A549 (cell line): ENCODE measurements at regions not wholly inside any gene's neighbourhood (a gene's known extent, or its start where the extent isn't known, plus 50 kb on each side); places are given as distances from the start of the nearest gene placed in this dataset.
"Not testable (repeated sequence)": the region's sequence is repeated elsewhere in the genome, so short reads cannot be mapped to it uniquely, and the experiment has no call there.

Experiments
- ATAC-seq, 2 experiments: fragments of 200-7000 bp in 1 of 2; fragments of >200 bp in 1 of 2; cut with Nextera tagmentation in 1 of 2; cut with Tn5 transposase in 1 of 2; 3 replicates each; pipeline versions ENCODE4 v1.8.0 to v1.9.1; 2018 to 2020; ENCODE audit warnings: mild to moderate bottlenecking in 1 of 2, moderate library complexity in 1 of 2
- CTCF ChIA-PET: fragments of 300-600 bp; sonication (Branson Sonifier 250); formaldehyde crosslinking; extraction: SDS; loops from one replicate; lab custom pipeline; 2021; ENCODE audit warnings: antibody characterized with exemption, inconsistent platforms; lab: Yijun Ruan, JAX
- POLR2A ChIA-PET: fragments of 350-600 bp; formaldehyde crosslinking; extraction: SDS; loops from one replicate; lab custom pipeline; 2021; ENCODE audit warnings: antibody characterized with exemption, inconsistent platforms; lab: Yijun Ruan, JAX
- DNase-seq, 2 experiments: peaks; one replicate each; pipeline versions ENCODE4 v3.0.0 to v3.0.0-alpha.2; 2011 to 2016; ENCODE audit warnings: low read depth in 1 of 2, low spot score in 1 of 2
- FAIRE-seq: peaks from 2 replicates; lab custom pipeline; 2011; peaks lifted over from hg19 to GRCh38; lab: Jason Lieb, UNC
- H3K27ac ChIP-seq, 2 experiments: fragments of >200 bp; sonication (Bioruptor Twin); formaldehyde crosslinking; 3 replicates each; pipeline ENCODE4 v1.5.1; 2016 to 2017
- H3K4me1 ChIP-seq: fragments of >200 bp; sonication (Bioruptor Twin); formaldehyde crosslinking; 3 replicates; pipeline ENCODE4 v1.6.1; 2016
- H3K4me2 ChIP-seq: fragments of >200 bp; sonication (Bioruptor Twin); formaldehyde crosslinking; 3 replicates; pipeline ENCODE4 v1.6.1; 2016
- H3K4me3 ChIP-seq: fragments of >200 bp; sonication (Bioruptor Twin); formaldehyde crosslinking; 3 replicates; pipeline ENCODE4 v1.5.1; 2016
- H3K9me3 ChIP-seq: fragments of >200 bp; sonication (Bioruptor Twin); formaldehyde crosslinking; 3 replicates; pipeline ENCODE4 v1.6.1; 2016
- CBX8 ChIP-seq: fragments of 200-600 bp; sonication (generic); IDR thresholded peaks from 2 replicates; pipeline ENCODE4 v1.6.1; 2016
- CHD4 ChIP-seq: fragments of 200-600 bp; sonication (generic); IDR thresholded peaks from 2 replicates; pipeline ENCODE4 v1.6.1; 2016; ENCODE audit warnings: antibody characterized with exemption, mild to moderate bottlenecking, borderline replicate concordance
- FOSL2 ChIP-seq, 2 experiments: fragments of 450-650 bp in 1 of 2; fragments of >200 bp in 1 of 2; sonication (Bioruptor Twin) in 1 of 2; formaldehyde crosslinking; IDR thresholded peaks; 2 replicates each; pipeline versions ENCODE4 v1.5.0 to v1.6.1; 2016 to 2020; ENCODE audit warnings: mild to moderate bottlenecking in 1 of 2, moderate library complexity in 1 of 2
- HDAC2 ChIP-seq: fragments of 200-600 bp; sonication (generic); IDR thresholded peaks from 2 replicates; pipeline ENCODE4 v1.6.1; 2016
- HOXB13 ChIP-seq: fragments of 250-450 bp; sonication (Bioruptor Pico); IDR thresholded peaks from 2 replicates; pipeline ENCODE4 v1.5.0; 2020; ENCODE audit warnings: low read depth, mild to moderate bottlenecking, moderate library complexity
- KDM5A ChIP-seq: fragments of 200-600 bp; sonication (generic); IDR thresholded peaks from 2 replicates; pipeline ENCODE4 v1.6.1; 2016; ENCODE audit warnings: antibody characterized with exemption, mild to moderate bottlenecking
- MYC ChIP-seq: IDR thresholded peaks from 2 replicates; pipeline ENCODE4 v1.6.1; 2012; ENCODE audit warnings: mild to moderate bottlenecking, inconsistent platforms, low read length, improper control_type of control experiment, borderline replicate concordance
- NPAS2 ChIP-seq: fragments of 250-450 bp; sonication (Bioruptor Pico); IDR thresholded peaks from 2 replicates; pipeline ENCODE4 v1.8.0; 2022; ENCODE audit warnings: mild to moderate bottlenecking, moderate library complexity, borderline replicate concordance
- POLR2A ChIP-seq: IDR thresholded peaks from 2 replicates; pipeline ENCODE4 v1.6.1; 2012; ENCODE audit warnings: mild to moderate bottlenecking, low read length
- POLR2AphosphoS2 ChIP-seq: conservative IDR thresholded peaks from 2 replicates; pipeline ENCODE4 v1.6.1; 2012; ENCODE audit warnings: low read length, improper control_type of control experiment, inconsistent platforms
- RAD21 ChIP-seq, 2 experiments: fragments of >200 bp in 1 of 2; sonication (Bioruptor Twin) in 1 of 2; formaldehyde crosslinking in 1 of 2; IDR thresholded peaks in 1 of 2; conservative IDR thresholded peaks in 1 of 2; 2 replicates in 1 of 2; 3 replicates in 1 of 2; pipeline ENCODE4 v1.6.1; 2012 to 2018; ENCODE audit warnings: inconsistent platforms in 1 of 2
- RARB ChIP-seq: fragments of 250-450 bp; sonication (Bioruptor Pico); IDR thresholded peaks from 2 replicates; pipeline ENCODE4 v1.8.0; 2021; ENCODE audit warnings: mild to moderate bottlenecking, moderate library complexity
- RNF2 ChIP-seq: fragments of 200-600 bp; sonication (generic); IDR thresholded peaks from 2 replicates; pipeline ENCODE4 v1.6.1; 2016; ENCODE audit warnings: low read depth, mild to moderate bottlenecking, antibody characterized with exemption, moderate library complexity, borderline replicate concordance
- SMC3 ChIP-seq: fragments of >200 bp; sonication (Bioruptor Twin); formaldehyde crosslinking; IDR thresholded peaks from 3 replicates; pipeline ENCODE4 v1.6.1; 2018; ENCODE audit warnings: inconsistent platforms
- ZC3H11A ChIP-seq: fragments of 450-650 bp; IDR thresholded peaks from 2 replicates; pipeline ENCODE4 v1.6.1; 2014; ENCODE audit warnings: antibody characterized with exemption, mild to moderate bottlenecking
- ZFP36 ChIP-seq: fragments of 450-650 bp; IDR thresholded peaks from 2 replicates; pipeline ENCODE4 v1.6.1; 2014; ENCODE audit warnings: borderline replicate concordance; ENCODE audit not compliant: partially characterized antibody
- WGBS: methylation state at CpG from one replicate; pipeline ENCODE4 v1.1.6; 2017; ENCODE audit errors: missing lambda C conversion rate; 5-methylcytosine and 5-hydroxymethylcytosine counted together
- TF ChIP-seq, protein P1 (sequence below): IDR thresholded peaks from 2 replicates; pipeline ENCODE4 v1.6.1; 2012; ENCODE audit warnings: low read depth, borderline replicate concordance
- TF ChIP-seq, protein P2 (sequence below): fragments of >200 bp; sonication (Bioruptor Twin); formaldehyde crosslinking; IDR thresholded peaks from 2 replicates; pipeline ENCODE4 v1.6.1; 2016

DNA sequence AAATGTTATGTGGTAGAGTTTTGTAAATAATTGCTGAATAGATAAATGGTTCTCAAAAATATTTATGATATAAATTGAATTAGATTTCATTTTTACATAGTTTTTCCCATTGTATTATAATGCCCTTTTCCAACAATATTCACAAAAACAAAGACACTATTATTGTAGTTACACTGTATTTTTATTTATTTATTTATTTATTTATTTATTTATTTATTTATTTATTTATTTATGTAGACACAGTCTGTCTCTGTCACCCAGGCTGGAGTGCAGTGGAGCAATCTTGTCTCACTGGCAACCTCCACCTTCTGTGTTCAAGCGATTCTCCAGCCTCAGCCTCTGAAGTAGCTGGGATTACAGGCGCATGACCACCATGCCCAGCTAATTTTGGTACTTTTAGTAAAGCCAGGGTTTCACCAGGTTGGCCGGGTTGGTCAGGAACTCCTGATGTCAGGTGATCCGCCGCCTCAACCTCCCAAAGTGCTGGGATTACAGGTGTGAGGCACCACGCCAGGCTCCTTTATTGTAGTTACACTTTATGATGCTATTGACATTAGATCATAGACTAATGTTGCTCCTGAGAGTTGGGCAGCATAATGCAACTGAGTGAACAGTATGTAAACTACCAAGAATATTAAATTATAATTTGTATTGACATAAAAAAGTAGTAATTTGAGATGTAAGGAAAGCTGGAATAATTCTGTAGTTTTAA is 1430.0 kb upstream of the PRMT6 start:
- CTCF ChIA-PET, result no interaction called here
- FAIRE-seq, result no peak
- Histone ChIP-seq H3K4me1 (no peaks in the 10 kb centered on the region), H3K4me3 (no peak overlapping the region), H3K9me3 (no peaks in the 10 kb centered on the region), H3K27ac (no peak overlapping the region), H3K4me2 (no peak overlapping the region)
- TF ChIP-seq RNF2 (no peak), ZC3H11A (peak; percentile 63)
- 16% methylated on average over 6 of the region's 6 CpGs for WGBS
- DNase-seq, result no peak
- no peak for ATAC-seq
- POLR2A ChIA-PET, result no interaction called here

DNA sequence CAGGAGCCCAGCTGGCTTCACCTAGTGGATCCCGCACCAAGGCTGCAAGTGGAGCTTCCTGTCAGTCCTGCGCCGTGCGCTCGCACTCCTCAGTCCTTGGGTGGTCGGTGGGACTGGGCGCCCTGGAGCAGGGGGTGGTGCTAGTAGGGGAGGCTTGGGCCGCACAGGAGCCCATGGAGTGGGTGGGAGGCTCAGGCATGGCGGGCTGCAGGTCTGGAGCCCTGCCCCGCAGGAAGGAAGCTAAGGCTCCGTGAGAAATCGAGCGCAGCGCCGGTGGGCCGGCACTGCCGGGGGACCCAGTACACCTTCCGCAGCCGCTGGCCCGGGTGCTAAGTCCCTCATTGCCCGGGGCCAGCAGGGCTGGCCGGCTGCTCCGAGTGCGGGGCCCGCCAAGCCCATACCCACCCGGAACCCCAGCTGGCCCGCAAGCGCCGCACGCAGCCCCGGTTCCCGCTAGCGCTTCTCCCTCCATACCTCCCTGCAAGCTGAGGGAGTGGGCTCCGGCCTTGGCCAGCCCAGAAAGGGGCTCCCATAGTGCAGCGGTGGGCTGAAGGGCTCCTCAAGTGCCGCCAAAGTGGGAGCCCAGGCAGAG is 1425.2 kb upstream of the PRMT6 start:
- DNase-seq, H3K4me1 ChIP-seq, POLR2A ChIA-PET, ATAC-seq, FAIRE-seq, H3K4me2 ChIP-seq, H3K9me3 ChIP-seq, H3K4me3 ChIP-seq, CTCF ChIA-PET, H3K27ac ChIP-seq: not testable (repeated sequence)
- no CpG with 5 or more reads among the region's 36 CpGs for WGBS

DNA sequence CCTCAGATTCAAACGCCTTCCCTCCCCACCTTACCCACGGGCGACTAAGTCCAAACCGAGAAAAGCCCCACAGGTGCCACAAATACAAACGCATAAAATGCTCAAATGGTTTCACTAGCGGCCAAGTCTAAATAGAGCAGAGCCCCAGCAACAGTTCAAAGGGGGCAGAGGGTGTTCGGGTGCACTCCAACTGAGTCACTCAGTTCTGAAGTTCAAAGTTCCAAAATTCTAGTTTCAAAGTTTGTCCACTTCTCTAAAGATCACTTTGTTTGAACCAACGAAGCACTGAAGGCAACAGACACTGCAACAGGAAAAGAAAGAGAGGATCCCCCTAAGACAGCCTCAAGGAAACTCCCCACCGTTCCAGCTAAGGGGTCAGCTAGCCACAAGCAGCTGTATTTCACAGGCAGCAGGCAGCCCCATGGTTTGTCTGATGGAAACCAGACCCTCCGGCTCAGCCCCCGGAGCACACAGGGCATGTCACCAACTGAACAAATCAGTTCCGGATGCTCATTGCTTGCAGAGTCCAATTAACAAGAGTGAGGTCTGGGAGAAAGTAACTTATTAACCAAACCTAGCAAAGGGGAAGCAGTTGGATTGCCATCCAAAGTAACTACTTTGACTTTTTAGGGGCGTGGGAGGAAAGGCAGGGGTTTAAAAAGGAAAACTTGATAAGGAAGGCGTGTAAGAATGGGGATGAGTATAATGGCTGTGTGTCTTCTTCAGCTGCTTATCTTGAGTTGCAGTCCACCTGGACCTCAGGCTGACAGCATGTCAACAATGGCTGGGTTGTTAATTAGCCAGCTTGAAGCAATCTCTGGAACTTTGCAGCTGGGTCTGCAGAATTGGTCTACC is 1423.9 kb upstream of the PRMT6 start:
- H3K9me3 ChIP-seq, result no peaks in the 10 kb centered on the region
- H3K4me1 ChIP-seq, result no peaks in the 10 kb centered on the region
- under 1% methylated on average over 11 of the region's 14 CpGs for WGBS
- POLR2A ChIA-PET, result no interaction called here
- DNase-seq, result no peak
- CTCF ChIA-PET, result no interaction called here
- no peak for FAIRE-seq
- TF ChIP-seq NPAS2 (no peak), MYC (no peak), KDM5A (no peak), RAD21 (conservative IDR thresholded peaks at IDR 0.05 in 1 of 2, IDR thresholded peaks at IDR 0.05 in 1 of 2) (no peak), CHD4 (no peak), CBX8 (no peak), POLR2A (no peak), ZFP36 (no peak), FOSL2 (IDR thresholded peaks at IDR 0.05) (no peak), FOSL2 (CRISPR knock-in tag; IDR thresholded peaks at IDR 0.05) (no peak), HDAC2 (no peak), HOXB13 (no peak)
- TF ChIP-seq, protein P1, sequence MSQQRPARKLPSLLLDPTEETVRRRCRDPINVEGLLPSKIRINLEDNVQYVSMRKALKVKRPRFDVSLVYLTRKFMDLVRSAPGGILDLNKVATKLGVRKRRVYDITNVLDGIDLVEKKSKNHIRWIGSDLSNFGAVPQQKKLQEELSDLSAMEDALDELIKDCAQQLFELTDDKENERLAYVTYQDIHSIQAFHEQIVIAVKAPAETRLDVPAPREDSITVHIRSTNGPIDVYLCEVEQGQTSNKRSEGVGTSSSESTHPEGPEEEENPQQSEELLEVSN, result no peak
- TF ChIP-seq, protein P2, sequence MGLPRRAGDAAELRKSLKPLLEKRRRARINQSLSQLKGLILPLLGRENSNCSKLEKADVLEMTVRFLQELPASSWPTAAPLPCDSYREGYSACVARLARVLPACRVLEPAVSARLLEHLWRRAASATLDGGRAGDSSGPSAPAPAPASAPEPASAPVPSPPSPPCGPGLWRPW, result no peak
- TF ChIP-seq, all 56 proteins: peak for 0
- no peak overlapping the region for H3K4me3 ChIP-seq
- no peak for ATAC-seq
- no peak overlapping the region for H3K4me2 ChIP-seq
- H3K27ac ChIP-seq, result no peak overlapping the region

DNA sequence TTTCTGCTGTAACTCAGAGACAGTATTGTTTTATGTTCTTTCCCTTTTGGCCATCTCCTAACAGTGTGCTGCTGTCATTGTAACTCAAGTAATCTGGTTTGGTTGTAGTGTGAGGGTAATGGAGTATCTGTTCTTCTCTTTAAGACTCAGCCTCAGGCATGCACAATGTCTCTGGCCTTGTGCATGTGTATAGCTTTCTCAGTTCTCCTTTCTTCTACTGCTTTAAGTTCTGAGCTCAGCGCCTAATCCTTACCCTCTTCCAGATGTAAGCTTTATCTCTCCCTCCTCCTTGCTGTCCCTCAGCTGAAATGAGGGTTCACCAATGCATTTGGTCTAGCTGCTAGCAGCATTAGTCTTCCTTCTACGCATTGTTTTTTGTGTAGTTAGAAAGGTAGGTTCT is 1420.4 kb upstream of the PRMT6 start:
- no peaks in the 10 kb centered on the region for H3K4me1 ChIP-seq
- TF ChIP-seq ZFP36 (no peak), SMC3 (no peak), POLR2AphosphoS2 (no peak), HDAC2 (no peak), RARB (CRISPR knock-in tag) (no peak)
- no peak overlapping the region for H3K27ac ChIP-seq
- no peak overlapping the region for H3K4me2 ChIP-seq
- no peaks in the 10 kb centered on the region for H3K9me3 ChIP-seq
- CTCF ChIA-PET, result no interaction called here
- FAIRE-seq (no peak), DNase-seq (no peak), ATAC-seq (no peak)
- no peak overlapping the region for H3K4me3 ChIP-seq
- 5% methylated on average over 2 of the region's 2 CpGs for WGBS
- POLR2A ChIA-PET, result no interaction called here
